ENCODE measurements at regions not wholly inside any gene's neighbourhood (a gene's known extent, or its start where the extent isn't known, plus 50 kb on each side); places are given as distances from the start of the nearest gene placed in this dataset.

GRCh38 chr3:88433568-88433967 is 283.8 kb downstream of the C3orf38 start:
- WGBS, 2 donors = 33 to 42% methylated on average over 2 of the region's 2 CpGs
- DNase-seq (no peak), ATAC-seq (no peak)
- no peak for TF ChIP-seq POLR2A (IDR thresholded peaks at IDR 0.05)
- TF ChIP-seq, protein P1, sequence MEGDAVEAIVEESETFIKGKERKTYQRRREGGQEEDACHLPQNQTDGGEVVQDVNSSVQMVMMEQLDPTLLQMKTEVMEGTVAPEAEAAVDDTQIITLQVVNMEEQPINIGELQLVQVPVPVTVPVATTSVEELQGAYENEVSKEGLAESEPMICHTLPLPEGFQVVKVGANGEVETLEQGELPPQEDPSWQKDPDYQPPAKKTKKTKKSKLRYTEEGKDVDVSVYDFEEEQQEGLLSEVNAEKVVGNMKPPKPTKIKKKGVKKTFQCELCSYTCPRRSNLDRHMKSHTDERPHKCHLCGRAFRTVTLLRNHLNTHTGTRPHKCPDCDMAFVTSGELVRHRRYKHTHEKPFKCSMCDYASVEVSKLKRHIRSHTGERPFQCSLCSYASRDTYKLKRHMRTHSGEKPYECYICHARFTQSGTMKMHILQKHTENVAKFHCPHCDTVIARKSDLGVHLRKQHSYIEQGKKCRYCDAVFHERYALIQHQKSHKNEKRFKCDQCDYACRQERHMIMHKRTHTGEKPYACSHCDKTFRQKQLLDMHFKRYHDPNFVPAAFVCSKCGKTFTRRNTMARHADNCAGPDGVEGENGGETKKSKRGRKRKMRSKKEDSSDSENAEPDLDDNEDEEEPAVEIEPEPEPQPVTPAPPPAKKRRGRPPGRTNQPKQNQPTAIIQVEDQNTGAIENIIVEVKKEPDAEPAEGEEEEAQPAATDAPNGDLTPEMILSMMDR (IDR thresholded peaks at IDR 0.05) = no peak
- H3K27me3 ChIP-seq = no peaks in the 10 kb centered on the region
- no peaks in the 10 kb centered on the region for H3K36me3 ChIP-seq (replicated peaks in 1 of 2; ENCODE audit: insufficient read depth in 1 of 2, low read depth in 2 of 2)
- no peak overlapping the region for H3K4me3 ChIP-seq
- H3K27ac ChIP-seq = no peak overlapping the region
- H3K4me1 ChIP-seq = no peaks in the 10 kb centered on the region
- intact Hi-C loops (cut with DNase I) = no loop called here
- no peaks in the 10 kb centered on the region for H3K9me3 ChIP-seq

- H3K4me3 ChIP-seq = no peak overlapping the region
- TF ChIP-seq POLR2A (IDR thresholded peaks at IDR 0.05) = no peak
- TF ChIP-seq, protein P1 (IDR thresholded peaks at IDR 0.05) = no peak
- no peaks in the 10 kb centered on the region for H3K27me3 ChIP-seq
- no peaks in the 10 kb centered on the region for H3K4me1 ChIP-seq
- WGBS, 2 donors = 68 to 81% methylated on average over 2 of the region's 2 CpGs
- H3K9me3 ChIP-seq = no peaks in the 10 kb centered on the region
- no peaks in the 10 kb centered on the region for H3K36me3 ChIP-seq (replicated peaks in 1 of 2; ENCODE audit: insufficient read depth in 1 of 2, low read depth in 2 of 2)
- H3K27ac ChIP-seq = no peak overlapping the region
- ATAC-seq (no peak), DNase-seq (no peak)
- intact Hi-C loops (cut with DNase I) = no loop called here
Observed at GRCh38 chr3:88434001-88434400, 284.2 kb downstream of the C3orf38 start.

GRCh38 chr3:88440701-88441100 is 290.9 kb downstream of the C3orf38 start:
- intact Hi-C loops (cut with DNase I) = no loop called here
- Histone ChIP-seq H3K27ac (no peak overlapping the region), H3K36me3 (replicated peaks in 1 of 2; ENCODE audit: insufficient read depth in 1 of 2, low read depth in 2 of 2) (no peaks in the 10 kb centered on the region), H3K4me3 (no peak overlapping the region), H3K27me3 (no peaks in the 10 kb centered on the region), H3K9me3 (no peaks in the 10 kb centered on the region), H3K4me1 (no peaks in the 10 kb centered on the region)
- TF ChIP-seq, protein P1 (IDR thresholded peaks at IDR 0.05) = no peak
- no peak for TF ChIP-seq POLR2A (IDR thresholded peaks at IDR 0.05)
- ATAC-seq (no peak), DNase-seq (no peak)
- 55% methylated on average over 1 of the region's 1 CpG for WGBS, 2 donors

DNA sequence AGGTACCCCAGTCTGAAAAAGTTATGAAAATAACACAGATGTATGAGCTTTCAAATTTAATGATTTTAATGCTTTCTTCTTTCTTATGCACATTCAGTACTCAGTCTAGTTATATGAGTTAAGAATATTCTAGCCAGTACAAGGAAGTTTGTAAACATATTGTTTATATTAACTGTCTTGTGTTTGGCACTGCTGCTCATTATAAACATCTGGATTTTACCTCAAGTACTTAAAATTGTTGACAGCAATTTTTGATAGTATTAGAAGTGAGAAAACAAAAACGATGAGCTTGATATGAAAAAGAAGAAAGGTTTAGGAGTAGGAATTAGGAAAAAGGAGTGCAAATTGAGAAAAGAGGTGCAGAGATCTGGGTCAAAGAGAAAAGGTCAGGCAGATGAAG is 293.3 kb downstream of the C3orf38 start:
- DNase-seq = no peak
- no peak overlapping the region for H3K27ac ChIP-seq
- H3K9me3 ChIP-seq = no peaks in the 10 kb centered on the region
- no peaks in the 10 kb centered on the region for H3K27me3 ChIP-seq
- H3K4me1 ChIP-seq = no peaks in the 10 kb centered on the region
- no peaks in the 10 kb centered on the region for H3K36me3 ChIP-seq (replicated peaks in 1 of 2; ENCODE audit: insufficient read depth in 1 of 2, low read depth in 2 of 2)
- intact Hi-C loops (cut with DNase I) = no loop called here
- TF ChIP-seq POLR2A (IDR thresholded peaks at IDR 0.05) = no peak
- TF ChIP-seq, protein P1 (IDR thresholded peaks at IDR 0.05) = no peak
- H3K4me3 ChIP-seq = no peak overlapping the region
- WGBS, 2 donors = 26 to 35% methylated on average over 1 of the region's 1 CpG
- ATAC-seq = no peak

DNA sequence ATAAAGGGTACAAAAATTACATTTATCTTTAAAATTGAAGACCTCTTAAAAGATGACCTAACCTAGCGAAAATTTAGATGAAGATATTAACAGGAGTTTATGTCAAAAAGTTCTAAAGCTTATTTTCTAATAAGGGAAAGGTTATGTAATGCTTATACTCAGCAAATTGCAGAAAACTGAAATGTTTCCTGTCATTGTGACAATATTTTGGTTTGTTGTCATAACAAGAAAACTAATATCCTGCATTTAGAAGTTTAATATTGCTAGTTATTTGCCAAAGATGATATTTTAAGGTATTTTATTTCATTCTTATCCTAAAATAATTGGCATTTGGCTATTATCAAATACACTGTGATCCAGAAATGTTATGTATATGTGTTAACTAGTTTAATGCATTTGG is 294.5 kb downstream of the C3orf38 start:
- ATAC-seq (no peak), DNase-seq (no peak)
- Histone ChIP-seq H3K9me3 (no peaks in the 10 kb centered on the region), H3K36me3 (replicated peaks in 1 of 2; ENCODE audit: insufficient read depth in 1 of 2, low read depth in 2 of 2) (no peaks in the 10 kb centered on the region), H3K27ac (no peak overlapping the region), H3K27me3 (no peaks in the 10 kb centered on the region), H3K4me1 (no peaks in the 10 kb centered on the region), H3K4me3 (no peak overlapping the region)
- intact Hi-C loops (cut with DNase I) = no loop called here
- TF ChIP-seq, protein P1 (IDR thresholded peaks at IDR 0.05) = no peak
- no peak for TF ChIP-seq POLR2A (IDR thresholded peaks at IDR 0.05)
- WGBS, 2 donors = 52 to 75% methylated on average over 1 of the region's 1 CpG
